ENCODE measurements at regions not wholly inside any gene's neighbourhood (a gene's known extent, or its start where the extent isn't known, plus 50 kb on each side); places are given as distances from the start of the nearest gene placed in this dataset.
A peak's percentile ranks its signal among the peaks of the same experiment; 100 is the strongest.

GRCh38 chr2:11933854-11934253, 187.4 kb downstream of the LPIN1 start:
- H3K4me3 ChIP-seq = no peak overlapping the region
- no peak for ATAC-seq (ENCODE audit: insufficient read depth, low FRiP score)
- peak overlapping the region in 1 of 2 donors; percentile 23 for H3K9ac ChIP-seq (ENCODE audit: insufficient read depth in 1 of 2, low read length in 2 of 2)
- H3K9me3 ChIP-seq (ENCODE audit: control insufficient read depth in 4 of 4, insufficient read depth in 3 of 4, low read length in 3 of 4) = peaks cover 0 to 2% (median 0%) of the 10 kb centered on the region in 4 donors
- no peaks in the 10 kb centered on the region for H3K36me3 ChIP-seq (ENCODE audit: control insufficient read depth in 4 of 4, insufficient read depth in 4 of 4, low read length in 4 of 4)
- peaks cover 0 to 16% (median 2%) of the 10 kb centered on the region in 5 donors for H3K4me1 ChIP-seq (ENCODE audit: control insufficient read depth in 5 of 5, insufficient read depth in 5 of 5, low read length in 5 of 5)
- no peak overlapping the region for H3K27ac ChIP-seq (ENCODE audit: low read depth in 1 of 2, low read length in 1 of 2)
- no peaks in the 10 kb centered on the region for H3K27me3 ChIP-seq (ENCODE audit: control insufficient read depth in 3 of 3, insufficient read depth in 3 of 3, low read length in 2 of 3)
- 90 to 93% methylated on average over 3 of the region's 3 CpGs for WGBS, 2 donors
- TF ChIP-seq CTCF (IDR thresholded peaks at IDR 0.05; ENCODE audit: control extremely low read depth, extremely low read depth) = no peak
- no peak for DNase-seq

- DNase-seq (no peak), ATAC-seq (ENCODE audit: insufficient read depth, low FRiP score) (no peak)
- WGBS, 2 donors = 80 to 90% methylated on average over 9 of the region's 9 CpGs
- Histone ChIP-seq H3K9me3 (ENCODE audit: control insufficient read depth in 4 of 4, insufficient read depth in 3 of 4, low read length in 3 of 4) (peaks cover 0 to 2% (median 0%) of the 10 kb centered on the region in 4 donors), H3K4me1 (ENCODE audit: control insufficient read depth in 5 of 5, insufficient read depth in 5 of 5, low read length in 5 of 5) (peaks cover 0 to 16% (median 0%) of the 10 kb centered on the region in 5 donors), H3K9ac (ENCODE audit: insufficient read depth in 1 of 2, low read length in 2 of 2) (no peak overlapping the region), H3K27ac (ENCODE audit: low read depth in 1 of 2, low read length in 1 of 2) (no peak overlapping the region), H3K36me3 (ENCODE audit: control insufficient read depth in 4 of 4, insufficient read depth in 4 of 4, low read length in 4 of 4) (no peaks in the 10 kb centered on the region), H3K27me3 (ENCODE audit: control insufficient read depth in 3 of 3, insufficient read depth in 3 of 3, low read length in 2 of 3) (no peaks in the 10 kb centered on the region), H3K4me3 (no peak overlapping the region)
- TF ChIP-seq CTCF (IDR thresholded peaks at IDR 0.05; ENCODE audit: control extremely low read depth, extremely low read depth) = no peak
Measured at GRCh38 chr2:11936761-11937160, 190.3 kb downstream of the LPIN1 start.

GRCh38 chr2:11938196-11938595, 191.8 kb downstream of the LPIN1 start:
- 92 to 95% methylated on average over 11 of the region's 11 CpGs for WGBS, 2 donors
- no peak for TF ChIP-seq CTCF (IDR thresholded peaks at IDR 0.05; ENCODE audit: control extremely low read depth, extremely low read depth)
- H3K27me3 ChIP-seq (ENCODE audit: control insufficient read depth in 3 of 3, insufficient read depth in 3 of 3, low read length in 2 of 3) = no peaks in the 10 kb centered on the region
- H3K9me3 ChIP-seq (ENCODE audit: control insufficient read depth in 4 of 4, insufficient read depth in 3 of 4, low read length in 3 of 4) = peaks cover 0 to 2% (median 0%) of the 10 kb centered on the region in 4 donors
- ATAC-seq (ENCODE audit: insufficient read depth, low FRiP score) (no peak), DNase-seq (peak in 2 of 3 donors; percentile 36 to 50)
- H3K36me3 ChIP-seq (ENCODE audit: control insufficient read depth in 4 of 4, insufficient read depth in 4 of 4, low read length in 4 of 4) = no peaks in the 10 kb centered on the region
- no peak overlapping the region for H3K27ac ChIP-seq (ENCODE audit: low read depth in 1 of 2, low read length in 1 of 2)
- no peak overlapping the region for H3K9ac ChIP-seq (ENCODE audit: insufficient read depth in 1 of 2, low read length in 2 of 2)
- H3K4me3 ChIP-seq = no peak overlapping the region
- H3K4me1 ChIP-seq (ENCODE audit: control insufficient read depth in 5 of 5, insufficient read depth in 5 of 5, low read length in 5 of 5) = peaks cover 0 to 11% (median 0%) of the 10 kb centered on the region in 5 donors

GRCh38 chr2:11939523-11939922, 193.1 kb downstream of the LPIN1 start:
- no peak for TF ChIP-seq CTCF (IDR thresholded peaks at IDR 0.05; ENCODE audit: control extremely low read depth, extremely low read depth)
- H3K9me3 ChIP-seq (ENCODE audit: control insufficient read depth in 4 of 4, insufficient read depth in 3 of 4, low read length in 3 of 4) = peaks cover 0 to 2% (median 0%) of the 10 kb centered on the region in 4 donors
- no peak overlapping the region for H3K4me3 ChIP-seq
- H3K27ac ChIP-seq (ENCODE audit: low read depth in 1 of 2, low read length in 1 of 2) = no peak overlapping the region
- H3K4me1 ChIP-seq (ENCODE audit: control insufficient read depth in 5 of 5, insufficient read depth in 5 of 5, low read length in 5 of 5) = peaks cover 0 to 11% (median 0%) of the 10 kb centered on the region in 5 donors
- no peak for ATAC-seq (ENCODE audit: insufficient read depth, low FRiP score)
- no peak overlapping the region for H3K9ac ChIP-seq (ENCODE audit: insufficient read depth in 1 of 2, low read length in 2 of 2)
- no peaks in the 10 kb centered on the region for H3K27me3 ChIP-seq (ENCODE audit: control insufficient read depth in 3 of 3, insufficient read depth in 3 of 3, low read length in 2 of 3)
- H3K36me3 ChIP-seq (ENCODE audit: control insufficient read depth in 4 of 4, insufficient read depth in 4 of 4, low read length in 4 of 4) = no peaks in the 10 kb centered on the region
- 92 to 93% methylated on average over 2 of the region's 2 CpGs for WGBS, 2 donors
- no peak for DNase-seq

Measured in lung (tissue), 11 donors.